GM12892 (cell line): ENCODE measurements at regions not wholly inside any gene's neighbourhood (a gene's known extent, or its start where the extent isn't known, plus 50 kb on each side); places are given as distances from the start of the nearest gene placed in this dataset.

Source experiments
- DNase-seq: peaks from one replicate; pipeline ENCODE4 v3.0.0; 2011; ENCODE audit not compliant: insufficient read length
- FAIRE-seq: peaks from 2 replicates; lab custom pipeline; 2011; peaks lifted over from hg19 to GRCh38; lab: Jason Lieb, UNC
- POLR2A ChIP-seq: IDR thresholded peaks from 2 replicates; pipeline ENCODE4 v1.6.1; 2011; ENCODE audit warnings: low read depth, low read length, control low read depth
- POLR2AphosphoS5 ChIP-seq: IDR thresholded peaks from 2 replicates; pipeline ENCODE4 v1.6.1; 2011; ENCODE audit warnings: low read depth, low read length, control low read depth
- TAF1 ChIP-seq: IDR thresholded peaks from 2 replicates; pipeline ENCODE4 v1.6.1; 2011; ENCODE audit warnings: low read depth, mild to moderate bottlenecking, control low read depth, low read length, borderline replicate concordance

- DNase-seq (no peak), FAIRE-seq (no peak)
- no peak for TF ChIP-seq POLR2AphosphoS5
- no peak for TF ChIP-seq POLR2A
- TF ChIP-seq TAF1 = no peak
Measured at GRCh38 chr2:58805126-58805525, 564.0 kb upstream of the FANCL start.

- FAIRE-seq = no peak
- no peak for DNase-seq
- TF ChIP-seq TAF1 (no peak), POLR2A (no peak), POLR2AphosphoS5 (no peak)
Measured at GRCh38 chr2:58803192-58803591, 562.1 kb upstream of the FANCL start.

GRCh38 chr2:58800881-58801280 lies 559.8 kb upstream of the FANCL start:
- no peak for FAIRE-seq
- no peak for DNase-seq
- no peak for TF ChIP-seq POLR2AphosphoS5
- TF ChIP-seq POLR2A = no peak
- no peak for TF ChIP-seq TAF1

DNA sequence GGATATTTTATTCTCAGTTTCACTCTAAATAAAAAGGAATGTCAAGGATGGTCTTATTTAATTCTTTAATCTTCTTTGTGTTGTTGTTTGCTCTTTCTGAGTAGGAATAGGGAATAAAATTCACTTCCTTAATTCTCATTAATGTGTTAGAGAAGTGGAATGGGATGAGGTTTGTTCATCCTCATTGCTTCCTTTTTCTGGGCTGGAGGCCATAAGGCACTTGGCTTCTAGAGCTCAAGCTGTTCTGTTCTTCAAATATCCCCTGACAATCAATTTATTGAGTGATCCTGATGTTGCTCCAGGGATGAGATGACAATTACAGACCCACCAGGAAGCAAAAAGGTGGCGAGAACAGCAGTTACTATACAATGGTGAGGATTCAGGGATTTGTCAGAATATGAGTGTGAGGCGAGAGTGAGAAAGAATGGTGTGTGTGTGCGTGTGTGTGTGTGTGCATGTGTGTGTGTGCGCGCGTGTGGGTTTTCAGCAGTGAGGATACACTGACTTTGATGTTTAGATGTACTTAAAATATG lies 557.6 kb upstream of the FANCL start:
- FAIRE-seq (no peak), DNase-seq (no peak)
- TF ChIP-seq POLR2A (no peak), POLR2AphosphoS5 (no peak), TAF1 (no peak)

DNA sequence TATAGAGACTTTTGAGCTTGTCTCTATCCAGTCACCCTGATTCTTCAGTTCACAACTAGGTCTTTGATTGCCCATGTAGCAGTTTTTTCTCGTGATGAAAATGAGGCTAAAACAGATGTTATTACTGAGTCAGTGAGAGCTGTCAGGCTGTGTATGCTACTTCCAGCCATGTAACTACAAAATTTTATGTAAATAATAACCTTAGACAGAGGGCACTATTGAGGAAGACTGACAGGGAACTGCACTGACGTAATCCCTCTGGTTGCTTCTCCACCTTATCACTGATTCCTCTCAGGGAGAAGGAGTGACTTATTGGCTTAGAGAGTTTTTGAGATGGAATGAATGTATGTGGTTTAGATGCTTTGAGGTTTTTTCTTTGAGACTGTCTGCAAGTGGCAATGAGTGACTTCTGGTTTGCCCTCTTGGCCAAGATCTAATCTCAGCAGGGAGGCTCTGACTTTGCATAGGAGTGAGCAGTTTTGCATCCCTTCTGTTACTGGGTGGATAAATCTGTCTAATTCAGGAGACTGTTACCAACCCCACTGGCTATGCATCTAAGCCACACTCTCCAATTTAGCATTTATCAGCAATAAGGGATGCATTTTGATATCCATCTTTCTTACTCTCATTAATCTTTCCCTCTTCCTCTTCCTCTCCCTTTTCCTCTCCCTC lies 555.2 kb upstream of the FANCL start:
- FAIRE-seq = no peak
- no peak for DNase-seq
- TF ChIP-seq POLR2A (no peak), POLR2AphosphoS5 (no peak), TAF1 (no peak)

DNA sequence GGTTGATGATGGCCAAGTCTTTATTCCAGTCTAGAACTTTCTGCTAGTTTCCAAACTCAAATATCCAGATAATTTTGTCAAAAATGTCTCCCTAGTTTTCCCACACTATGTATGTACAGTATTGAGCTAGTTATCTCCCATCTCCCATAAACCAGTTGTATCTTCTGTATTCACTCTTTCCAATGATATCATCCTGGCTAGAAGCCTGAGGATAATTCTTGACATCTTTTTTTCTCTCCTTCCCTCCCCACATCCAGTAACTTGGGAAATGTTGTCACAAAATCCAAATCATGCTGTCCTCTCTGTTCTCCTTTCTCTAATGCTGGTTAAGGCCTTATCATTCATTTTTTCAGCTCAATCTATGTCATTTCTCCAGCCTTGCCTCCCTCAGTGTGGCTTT lies 553.8 kb upstream of the FANCL start:
- no peak for FAIRE-seq
- DNase-seq = no peak
- no peak for TF ChIP-seq TAF1
- TF ChIP-seq POLR2A = no peak
- TF ChIP-seq POLR2AphosphoS5 = no peak

GRCh38 chr2:58794103-58794502 lies 553.0 kb upstream of the FANCL start:
- TF ChIP-seq POLR2AphosphoS5 (no peak), POLR2A (no peak), TAF1 (no peak)
- DNase-seq (no peak), FAIRE-seq (no peak)

DNA sequence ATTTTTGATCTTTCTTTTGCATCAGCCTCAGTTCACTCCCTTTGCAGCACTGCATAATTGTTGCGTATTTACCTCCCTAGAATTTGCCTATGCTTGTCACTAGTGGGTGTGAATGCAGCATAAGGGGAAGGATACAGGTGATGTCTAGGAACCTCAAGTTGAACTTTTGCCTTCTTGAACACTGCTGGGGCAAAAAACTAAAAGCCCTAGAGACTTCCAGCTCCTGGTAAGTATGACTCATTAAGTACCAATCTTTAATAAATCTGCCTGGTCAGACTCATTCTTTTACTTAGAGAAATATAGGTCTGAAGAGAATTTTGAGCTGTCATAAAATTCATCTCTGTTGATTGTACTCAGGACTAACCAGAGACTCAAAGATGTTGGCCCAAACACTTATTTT lies 547.3 kb upstream of the FANCL start:
- TF ChIP-seq POLR2A (no peak), TAF1 (no peak), POLR2AphosphoS5 (no peak)
- FAIRE-seq (no peak), DNase-seq (no peak)

DNA sequence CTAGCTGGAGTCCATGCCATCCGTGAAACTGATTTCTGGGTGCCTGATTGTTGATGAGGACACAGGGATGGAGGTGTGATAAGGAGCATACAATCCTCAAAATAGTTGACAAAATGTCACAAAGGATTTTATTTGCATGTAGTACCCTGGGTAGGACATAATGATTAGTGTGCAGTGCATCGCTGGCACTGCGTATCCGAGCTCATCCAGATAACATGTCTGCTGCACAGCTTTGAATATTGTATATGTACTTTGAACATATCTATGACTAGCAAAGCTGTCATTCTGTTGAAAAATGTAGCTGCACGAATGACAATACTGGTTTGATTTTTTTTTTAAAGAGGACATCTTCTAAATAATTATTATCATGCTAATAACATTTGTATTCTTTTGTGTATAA lies 529.7 kb upstream of the FANCL start:
- TF ChIP-seq POLR2A (no peak), POLR2AphosphoS5 (no peak), TAF1 (no peak)
- FAIRE-seq (no peak), DNase-seq (no peak)

GRCh38 chr2:58769864-58770234 lies 528.7 kb upstream of the FANCL start:
- DNase-seq (no peak), FAIRE-seq (no peak)
- no peak for TF ChIP-seq TAF1
- TF ChIP-seq POLR2AphosphoS5 = no peak
- no peak for TF ChIP-seq POLR2A

DNA sequence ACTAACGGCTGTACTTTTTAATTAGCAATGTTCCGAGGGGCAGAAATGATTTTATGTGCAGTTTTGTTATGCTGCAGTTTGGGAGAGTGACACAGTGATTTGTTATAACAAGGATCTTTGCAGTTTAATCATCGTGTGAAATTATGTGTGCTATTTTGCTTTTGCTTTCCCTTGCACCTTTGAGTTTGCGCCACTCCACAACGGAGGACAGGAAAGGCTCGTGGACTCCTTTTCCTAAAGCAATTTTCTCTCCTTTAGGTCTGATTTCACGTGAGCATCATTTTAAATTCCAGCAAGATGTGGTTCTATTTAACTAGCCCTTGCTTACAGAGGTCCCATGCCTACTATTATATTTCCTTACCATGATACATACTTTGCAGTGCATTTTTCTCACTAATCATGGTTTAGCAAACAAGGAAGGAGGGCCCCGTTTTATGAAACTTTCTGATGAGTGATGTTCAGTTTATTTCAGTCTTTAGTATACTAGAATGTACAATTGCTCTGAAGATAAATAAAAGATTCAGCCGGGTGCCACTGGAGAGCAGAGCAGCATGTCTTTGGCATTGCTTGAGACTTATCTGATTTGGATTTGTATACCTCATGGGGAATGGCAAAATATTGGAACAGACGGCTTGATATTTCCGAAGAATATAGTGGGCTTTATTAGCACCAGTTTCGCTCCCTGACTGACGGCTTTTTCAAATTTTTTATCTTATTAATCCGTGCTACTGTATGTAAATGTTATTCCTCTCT lies 528.2 kb upstream of the FANCL start:
- TF ChIP-seq POLR2AphosphoS5 (no peak), POLR2A (no peak), TAF1 (no peak)
- no peak for FAIRE-seq
- DNase-seq = no peak

DNA sequence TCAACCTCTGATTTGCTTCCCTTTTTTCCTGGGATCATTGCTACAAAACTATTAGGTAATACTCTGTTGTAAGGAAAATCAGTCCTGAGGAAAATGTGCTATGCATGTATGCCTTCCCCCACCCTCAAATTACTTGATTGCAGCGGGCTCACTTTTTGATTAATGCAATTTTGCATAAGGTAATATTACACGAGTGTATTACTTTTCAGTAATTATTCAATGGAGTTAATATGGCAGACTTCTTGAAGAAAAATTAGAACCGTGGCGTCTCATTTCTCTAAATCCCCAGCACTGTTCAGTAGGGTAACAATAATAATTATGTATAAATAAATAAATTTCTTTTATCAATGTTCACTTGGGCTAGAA lies 527.6 kb upstream of the FANCL start:
- TF ChIP-seq TAF1 (no peak), POLR2A (no peak), POLR2AphosphoS5 (no peak)
- DNase-seq (no peak), FAIRE-seq (no peak)

GRCh38 chr2:58767828-58768714 lies 526.9 kb upstream of the FANCL start:
- DNase-seq (no peak), FAIRE-seq (no peak)
- TF ChIP-seq POLR2AphosphoS5 = no peak
